HEK293T (cell line): ENCODE measurements at regions not wholly inside any gene's neighbourhood (a gene's known extent, or its start where the extent isn't known, plus 50 kb on each side); places are given as distances from the start of the nearest gene placed in this dataset.

Source experiments
- BHLHE40 ChIP-seq: fragments of 450-650 bp; IDR thresholded peaks from 2 replicates; pipeline ENCODE4 v1.6.1; 2016; ENCODE audit warnings: mild to moderate bottlenecking, moderate library complexity, borderline replicate concordance
- FOXM1 ChIP-seq: fragments of 450-650 bp; IDR thresholded peaks from 2 replicates; pipeline ENCODE4 v1.6.1; 2017; ENCODE audit warnings: mild to moderate bottlenecking, borderline replicate concordance
- SP1 ChIP-seq: fragments of 450-650 bp; IDR thresholded peaks from 2 replicates; pipeline ENCODE4 v1.6.1; 2017
- TARDBP ChIP-seq: fragments of 450-650 bp; IDR thresholded peaks from 2 replicates; pipeline ENCODE4 v1.6.1; 2016

GRCh38 chr12:90244232-90244631 lies 535.6 kb upstream of the ATP2B1 start:
- TF ChIP-seq FOXM1 (no peak), BHLHE40 (no peak), TARDBP (no peak), SP1 (no peak)
